ENCODE measurements at regions not wholly inside any gene's neighbourhood (a gene's known extent, or its start where the extent isn't known, plus 50 kb on each side); places are given as distances from the start of the nearest gene placed in this dataset.

DNA sequence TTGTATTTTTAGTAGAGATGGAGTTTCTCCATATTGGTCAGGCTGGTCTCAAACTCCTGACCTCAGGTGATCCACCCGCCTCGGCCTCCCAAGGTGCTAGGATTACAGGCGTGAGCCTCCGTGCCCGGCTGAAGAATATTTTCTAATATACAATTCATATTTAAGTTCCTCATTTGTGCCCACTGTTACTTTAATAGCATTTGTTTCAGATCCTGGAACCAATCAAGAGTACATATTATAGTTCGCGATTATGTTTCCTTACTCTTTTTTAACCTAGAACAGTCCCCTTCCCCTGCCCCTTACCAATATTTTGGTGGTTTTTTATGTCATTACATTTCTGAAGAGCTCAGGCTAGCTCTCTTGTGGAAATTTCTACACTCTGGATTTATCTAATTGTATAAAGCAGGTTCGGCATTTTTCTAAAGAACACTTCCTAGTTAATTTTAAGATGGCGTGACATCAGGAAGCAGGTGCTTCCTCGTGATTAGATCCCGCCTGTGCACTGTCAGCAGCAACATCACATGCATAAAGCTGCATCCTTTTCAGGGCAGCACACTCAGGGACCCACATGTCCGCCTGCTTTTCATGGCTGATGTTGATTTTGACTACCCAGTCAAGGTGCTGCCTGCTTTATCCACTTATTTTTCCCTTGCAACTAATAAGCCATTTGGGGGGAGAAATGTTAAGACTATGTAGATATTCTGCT lies 88.7 kb upstream of the EPHB3 start:
- Histone ChIP-seq H3K23ac (ENCODE audit: insufficient read length, low read depth, low read length) (no peak overlapping the region), H2BK120ac (ENCODE audit: low read depth, low read length, poor library complexity, severe bottlenecking) (no peak overlapping the region), H3K27me3 (ENCODE audit: insufficient read depth, low read length) (no peaks in the 10 kb centered on the region), H3K14ac (ENCODE audit: insufficient read depth, low read length) (no peak overlapping the region), H4K20me1 (ENCODE audit: control insufficient read depth, insufficient read depth, insufficient read length) (no peaks in the 10 kb centered on the region), H3K79me2 (ENCODE audit: insufficient read depth, low read length) (no peaks in the 10 kb centered on the region), H3K18ac (ENCODE audit: insufficient read length, low read depth, low read length) (no peak overlapping the region), H3K56ac (ENCODE audit: insufficient read length, low read depth, low read length) (no peak overlapping the region), H2AK5ac (ENCODE audit: insufficient read length, low read length) (no peak overlapping the region), H3K9me3 (ENCODE audit: control insufficient read depth, low read depth, low read length) (no peaks in the 10 kb centered on the region), H2BK15ac (ENCODE audit: low read depth, low read length) (no peak overlapping the region), H2AFZ (ENCODE audit: low read length) (no peak overlapping the region), H2BK20ac (ENCODE audit: low read depth, low read length, poor library complexity, severe bottlenecking) (no peak overlapping the region), H3K4me2 (ENCODE audit: insufficient read depth, insufficient read length, low read length) (no peak overlapping the region), H3K27ac (ENCODE audit: insufficient read length, low read depth, low read length) (no peak overlapping the region), H3K23me2 (ENCODE audit: insufficient read length, low read depth, low read length, poor library complexity, severe bottlenecking) (no peaks in the 10 kb centered on the region), H2BK12ac (ENCODE audit: insufficient read length, low read depth, low read length) (no peak overlapping the region), H4K5ac (ENCODE audit: insufficient read length, low read depth, low read length) (no peak overlapping the region), H3K4ac (ENCODE audit: low read depth, low read length) (no peak overlapping the region), H3K4me1 (ENCODE audit: insufficient read depth, low read length) (no peaks in the 10 kb centered on the region), H4K8ac (replicated peaks; ENCODE audit: insufficient read length, low read depth, low read length) (no peak overlapping the region), H3K79me1 (ENCODE audit: insufficient read depth, low read depth, low read length, poor library complexity, severe bottlenecking) (no peaks in the 10 kb centered on the region), H3K9ac (ENCODE audit: extremely low read depth, insufficient read length, low read length) (no peak overlapping the region), H4K91ac (ENCODE audit: insufficient read length, low read depth, low read length) (no peak overlapping the region), H3T11ph (ENCODE audit: low read length) (no peak overlapping the region), H2BK5ac (ENCODE audit: insufficient read length, low read length) (no peak overlapping the region)
- H3K9me3 Mint-ChIP-seq, result no peaks in the 10 kb centered on the region; a peak in 1 of 5 replicates
- H3K27ac Mint-ChIP-seq, result no peak overlapping the region
- H3K27me3 Mint-ChIP-seq (ENCODE audit: low read depth), result peaks cover 1% of the 10 kb centered on the region; the same call in 1 of the 2 replicates
- TF ChIP-seq, protein P1, sequence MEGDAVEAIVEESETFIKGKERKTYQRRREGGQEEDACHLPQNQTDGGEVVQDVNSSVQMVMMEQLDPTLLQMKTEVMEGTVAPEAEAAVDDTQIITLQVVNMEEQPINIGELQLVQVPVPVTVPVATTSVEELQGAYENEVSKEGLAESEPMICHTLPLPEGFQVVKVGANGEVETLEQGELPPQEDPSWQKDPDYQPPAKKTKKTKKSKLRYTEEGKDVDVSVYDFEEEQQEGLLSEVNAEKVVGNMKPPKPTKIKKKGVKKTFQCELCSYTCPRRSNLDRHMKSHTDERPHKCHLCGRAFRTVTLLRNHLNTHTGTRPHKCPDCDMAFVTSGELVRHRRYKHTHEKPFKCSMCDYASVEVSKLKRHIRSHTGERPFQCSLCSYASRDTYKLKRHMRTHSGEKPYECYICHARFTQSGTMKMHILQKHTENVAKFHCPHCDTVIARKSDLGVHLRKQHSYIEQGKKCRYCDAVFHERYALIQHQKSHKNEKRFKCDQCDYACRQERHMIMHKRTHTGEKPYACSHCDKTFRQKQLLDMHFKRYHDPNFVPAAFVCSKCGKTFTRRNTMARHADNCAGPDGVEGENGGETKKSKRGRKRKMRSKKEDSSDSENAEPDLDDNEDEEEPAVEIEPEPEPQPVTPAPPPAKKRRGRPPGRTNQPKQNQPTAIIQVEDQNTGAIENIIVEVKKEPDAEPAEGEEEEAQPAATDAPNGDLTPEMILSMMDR (conservative IDR thresholded peaks at IDR 0.05), result no peak
- DNase-seq, result no peak
- no peaks in the 10 kb centered on the region for H3K36me3 Mint-ChIP-seq (ENCODE audit: insufficient read depth in 1 of 3, low read depth in 3 of 3)
- peaks cover 5 to 13% of the 10 kb centered on the region in 2 experiments; a peak in 3 of 4 replicates for H3K4me1 Mint-ChIP-seq
- no CpG with 5 or more reads among the region's 12 CpGs for WGBS (ENCODE audit: extremely low coverage, insufficient read length, low lambda C conversion rate)
- H3K4me3 Mint-ChIP-seq, result no peak overlapping the region
